HL-60 (cell line): ENCODE measurements at regions not wholly inside any gene's neighbourhood (a gene's known extent, or its start where the extent isn't known, plus 50 kb on each side); places are given as distances from the start of the nearest gene placed in this dataset.

Experiments
- CTCF ChIP-seq: IDR thresholded peaks from one replicate; pipeline ENCODE4 v1.5.1; 2011; ENCODE audit warnings: low read length, control low read depth, inconsistent platforms; ENCODE audit not compliant: insufficient read depth
- POLR2AphosphoS5 ChIP-seq: IDR thresholded peaks from 2 replicates; pipeline ENCODE4 v1.6.1; 2012; ENCODE audit warnings: low read depth
- REST ChIP-seq: IDR thresholded peaks from 2 replicates; pipeline ENCODE4 v1.6.1; 2012; ENCODE audit warnings: low read depth; ENCODE audit not compliant: insufficient replicate concordance

DNA sequence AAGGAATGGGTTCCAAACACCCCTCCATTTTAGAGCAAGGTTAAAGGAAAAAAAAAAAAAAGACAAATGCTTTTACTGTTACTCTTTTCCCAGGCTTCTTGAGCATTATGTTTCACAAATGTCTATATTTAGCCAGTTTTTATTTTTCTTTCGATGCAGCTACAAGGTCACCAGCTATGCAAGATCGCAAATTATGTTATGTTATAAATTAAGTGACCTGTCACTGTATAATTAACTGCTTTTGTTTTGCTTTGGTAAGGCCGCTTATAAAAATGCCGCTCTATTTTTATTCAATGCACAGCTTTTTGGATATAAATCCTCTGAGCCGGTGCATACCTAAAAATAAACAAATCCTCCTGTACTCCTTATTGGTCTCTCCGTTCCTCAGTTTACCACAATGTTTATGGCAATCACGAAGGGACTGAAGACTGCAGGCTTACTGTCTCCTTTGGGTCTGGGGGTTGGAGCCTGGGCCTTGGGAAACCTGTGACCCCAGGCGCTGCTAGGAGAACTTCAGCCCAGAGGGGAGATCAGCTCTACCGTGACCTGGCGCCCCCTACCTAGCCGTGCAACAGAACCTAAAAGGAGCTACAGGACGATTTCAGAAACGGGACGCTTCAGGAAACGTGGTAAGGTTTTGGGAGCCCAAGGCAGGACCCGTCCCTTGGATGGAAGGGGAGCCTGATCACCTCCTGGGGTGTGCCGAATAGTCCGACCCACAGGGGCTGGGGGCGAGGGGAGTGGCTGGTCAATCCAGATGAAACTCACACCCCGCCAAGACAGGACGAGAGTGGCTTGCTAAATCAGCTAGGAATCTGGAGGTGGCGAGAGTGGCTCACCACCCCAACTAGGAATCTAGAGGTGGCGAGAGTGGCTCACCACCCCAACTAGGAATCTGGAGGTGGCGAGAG, 101.2 kb upstream of the CD55 start:
- TF ChIP-seq CTCF: no peak
- no peak for TF ChIP-seq POLR2AphosphoS5
- TF ChIP-seq REST: no peak
